A673 (cell line): ENCODE measurements at regions not wholly inside any gene's neighbourhood (a gene's known extent, or its start where the extent isn't known, plus 50 kb on each side); places are given as distances from the start of the nearest gene placed in this dataset.
A peak's percentile ranks its signal among the peaks of the same experiment; 100 is the strongest.

Source experiments
- BruUV-seq: library from RNA; stranded (reverse); fragments of 400-500 nt; replicated peaks from 2 replicates; lab custom pipeline; 2021; lab: Mats Ljungman, UMichigan
- CTCF ChIA-PET: fragments of 300-600 bp; sonication (Branson Sonifier 250); formaldehyde crosslinking; loops from one replicate; lab custom pipeline; 2022; ENCODE audit warnings: antibody characterized with exemption; lab: Charles Lee
- POLR2A ChIA-PET: fragments of 300-600 bp; sonication (Branson Sonifier 250); formaldehyde crosslinking; loops from one replicate; lab custom pipeline; 2022; ENCODE audit warnings: antibody characterized with exemption; ENCODE audit not compliant: low non-redundant PET; lab: Charles Lee
- DNase-seq: peaks from one replicate; pipeline ENCODE4 v3.0.0-alpha.2; 2015; ENCODE audit warnings: low spot score
- H3K27ac ChIP-seq: fragments of 200-600 bp; sonication (generic); 2 replicates; pipeline ENCODE4 v1.5.1; 2016; ENCODE audit warnings: mixed run types, low read depth, mild to moderate bottlenecking, mixed read lengths, antibody characterized with exemption, low read length; ENCODE audit not compliant: poor library complexity, severe bottlenecking
- H3K27me3 ChIP-seq: fragments of 200-600 bp; sonication (generic); replicated peaks from 2 replicates; pipeline ENCODE4 v1.6.1; 2017; ENCODE audit warnings: mixed run types, low read depth, mild to moderate bottlenecking, mixed read lengths, antibody characterized with exemption, low read length; ENCODE audit not compliant: insufficient read depth, poor library complexity
- H3K36me3 ChIP-seq: fragments of 200-600 bp; sonication (generic); 2 replicates; pipeline ENCODE4 v1.6.1; 2016; ENCODE audit warnings: mixed run types, mild to moderate bottlenecking, mixed read lengths, antibody characterized with exemption, low read length; ENCODE audit not compliant: insufficient read depth, poor library complexity, severe bottlenecking
- H3K4me1 ChIP-seq: fragments of 200-600 bp; sonication (generic); 2 replicates; pipeline ENCODE4 v1.6.1; 2017; ENCODE audit warnings: mixed run types, mild to moderate bottlenecking, mixed read lengths, antibody characterized with exemption, low read length; ENCODE audit not compliant: insufficient read depth, poor library complexity, severe bottlenecking
- H3K4me3 ChIP-seq: fragments of 200-600 bp; sonication (generic); 2 replicates; pipeline ENCODE4 v1.5.1; 2016; ENCODE audit warnings: low read depth, mixed run types, mild to moderate bottlenecking, mixed read lengths, low read length; ENCODE audit not compliant: poor library complexity, severe bottlenecking
- H3K9me3 ChIP-seq: fragments of 200-600 bp; sonication (generic); 2 replicates; pipeline ENCODE4 v1.6.1; 2016; ENCODE audit warnings: mixed run types, low read depth, mild to moderate bottlenecking, mixed read lengths, antibody characterized with exemption, low read length; ENCODE audit not compliant: poor library complexity, severe bottlenecking
- CTCF ChIP-seq: fragments of 300-800, 200-600 bp; sonication (generic); conservative IDR thresholded peaks from 2 replicates; pipeline ENCODE4 v1.5.1; 2017; ENCODE audit warnings: low read depth, mild to moderate bottlenecking, antibody characterized with exemption, low read length, moderate library complexity, mixed read lengths
- EZH2 ChIP-seq: fragments of 200-600 bp; sonication (generic); IDR thresholded peaks from 2 replicates; pipeline ENCODE4 v1.6.1; 2017; ENCODE audit warnings: borderline replicate concordance, low read depth, mild to moderate bottlenecking, mixed read lengths, antibody characterized with exemption, low read length; ENCODE audit not compliant: poor library complexity, severe bottlenecking
- intact Hi-C: fragments of 100-400 bp; cut with micrococcal nuclease; formaldehyde crosslinking; loops from one replicate; pipeline ENCODE4 v1.10.0; 2022; ENCODE audit not compliant: unreplicated experiment

- TF ChIP-seq EZH2, result no peak
- Histone ChIP-seq H3K4me1 (no peaks in the 10 kb centered on the region), H3K36me3 (no peaks in the 10 kb centered on the region), H3K9me3 (no peaks in the 10 kb centered on the region), H3K27ac (no peak overlapping the region), H3K4me3 (no peak overlapping the region), H3K27me3 (no peaks in the 10 kb centered on the region)
- ChIA-PET CTCF (no interaction called here), POLR2A (no interaction called here)
- intact Hi-C loops, result no loop called here
- BruUV-seq, result no TSS peak
- DNase-seq, result no peak
Measured at GRCh38 chr5:29229461-29229860, 1964.0 kb upstream of the CDH6 start.

GRCh38 chr5:29218138-29218537 lies 1975.3 kb upstream of the CDH6 start:
- intact Hi-C loops, result loop anchor here (5.0 kb wide), 1 partner anchor 311 kb away; no protein-coding TSS in a partner anchor
- CTCF ChIA-PET, result interaction anchor here (0.7 to 0.8 kb wide), 2 partner anchors 203 to 213 kb away, joined by 7 to 8 read pairs; no protein-coding TSS in a partner anchor
- H3K27me3 ChIP-seq, result no peaks in the 10 kb centered on the region

GRCh38 chr5:29214839-29215238 lies 1978.6 kb upstream of the CDH6 start:
- BruUV-seq, result no TSS peak
- intact Hi-C loops, result loop anchor here (5.0 kb wide), 1 partner anchor 308 kb away; no protein-coding TSS in a partner anchor
- no peaks in the 10 kb centered on the region for H3K36me3 ChIP-seq
- H3K27ac ChIP-seq, result no peak overlapping the region
- no peaks in the 10 kb centered on the region for H3K9me3 ChIP-seq
- no peaks in the 10 kb centered on the region for H3K4me1 ChIP-seq
- H3K4me3 ChIP-seq, result no peak overlapping the region
- ChIA-PET CTCF (no interaction called here), POLR2A (no interaction called here)
- TF ChIP-seq EZH2 (no peak), CTCF (no peak)
- DNase-seq, result peak; percentile 23
- no peaks in the 10 kb centered on the region for H3K27me3 ChIP-seq

More at GRCh38 chr5:29218138-29218537, 1975.3 kb upstream of the CDH6 start:
- H3K27ac ChIP-seq, result no peak overlapping the region
- H3K4me3 ChIP-seq, result no peak overlapping the region
- POLR2A ChIA-PET, result interaction anchor here (0.7 kb wide), 1 partner anchor 221 kb away, joined by 6 read pairs; no protein-coding TSS in a partner anchor
- peak; percentile 5 for DNase-seq
- H3K4me1 ChIP-seq, result no peaks in the 10 kb centered on the region
- H3K9me3 ChIP-seq, result no peaks in the 10 kb centered on the region
- peak; percentile 24; the same call in 1 of the 2 replicates for TF ChIP-seq CTCF
- no peak for TF ChIP-seq EZH2
- no peaks in the 10 kb centered on the region for H3K36me3 ChIP-seq
- BruUV-seq, result no TSS peak

GRCh38 chr5:29213475-29213874 lies 1980.0 kb upstream of the CDH6 start:
- H3K4me1 ChIP-seq, result no peaks in the 10 kb centered on the region
- ChIA-PET POLR2A (no interaction called here), CTCF (no interaction called here)
- H3K4me3 ChIP-seq, result no peak overlapping the region
- DNase-seq, result no peak
- H3K27ac ChIP-seq, result no peak overlapping the region
- intact Hi-C loops, result no loop called here
- H3K27me3 ChIP-seq, result no peaks in the 10 kb centered on the region
- H3K9me3 ChIP-seq, result no peaks in the 10 kb centered on the region
- BruUV-seq, result no TSS peak
- H3K36me3 ChIP-seq, result no peaks in the 10 kb centered on the region
- TF ChIP-seq EZH2, result no peak
- no peak for TF ChIP-seq CTCF
